MM.1S (cell line): ENCODE measurements at regions not wholly inside any gene's neighbourhood (a gene's known extent, or its start where the extent isn't known, plus 50 kb on each side); places are given as distances from the start of the nearest gene placed in this dataset.

Source experiments
- DNase-seq: peaks from one replicate; pipeline ENCODE4 v3.0.0-alpha.2; 2015
- H2AFZ ChIP-seq: fragments of 300-600 bp; sonication (generic); 2 replicates; pipeline ENCODE4 v1.6.0; 2016; ENCODE audit warnings: antibody characterized with exemption, low read length
- H3F3A ChIP-seq: fragments of 300-600 bp; sonication (generic); 2 replicates; pipeline ENCODE4 v1.6.1; 2016; ENCODE audit warnings: mild to moderate bottlenecking, antibody characterized with exemption, low read length, moderate library complexity, mixed read lengths; ENCODE audit not compliant: insufficient read depth
- H3K27ac ChIP-seq: fragments of 300-600 bp; sonication (generic); 2 replicates; pipeline ENCODE4 v1.5.1; 2016; ENCODE audit warnings: mild to moderate bottlenecking, low read length
- H3K27me3 ChIP-seq: fragments of 300-600 bp; sonication (generic); replicated peaks from 2 replicates; pipeline ENCODE4 v1.6.0; 2016; ENCODE audit warnings: low read length; ENCODE audit not compliant: insufficient read depth
- H3K36me3 ChIP-seq: fragments of 300-600 bp; sonication (generic); replicated peaks from 2 replicates; pipeline ENCODE4 v1.6.1; 2016; ENCODE audit warnings: mild to moderate bottlenecking, low read length, mixed read lengths; ENCODE audit not compliant: insufficient read depth
- H3K4me1 ChIP-seq: fragments of 300-600 bp; sonication (generic); 2 replicates; pipeline ENCODE4 v1.6.1; 2016; ENCODE audit warnings: low read length, mixed read lengths
- H3K4me2 ChIP-seq: fragments of 300-600 bp; sonication (generic); 2 replicates; pipeline ENCODE4 v1.6.0; 2016; ENCODE audit warnings: low read depth, low read length
- H3K4me3 ChIP-seq: fragments of 300-600 bp; sonication (generic); 2 replicates; pipeline ENCODE4 v1.5.1; 2016; ENCODE audit warnings: low read length, mixed read lengths
- H3K79me2 ChIP-seq: fragments of 300-600 bp; sonication (generic); 2 replicates; pipeline ENCODE4 v1.6.1; 2016; ENCODE audit warnings: mixed run types, low read length, mixed read lengths
- H3K9ac ChIP-seq: fragments of 300-600 bp; sonication (generic); 2 replicates; pipeline ENCODE4 v1.6.1; 2016; ENCODE audit warnings: low read length, mixed read lengths
- H3K9me2 ChIP-seq: fragments of 300-600 bp; sonication (generic); replicated peaks from 2 replicates; pipeline ENCODE4 v1.6.1; 2016; ENCODE audit warnings: mild to moderate bottlenecking, low read length, mixed read lengths; ENCODE audit not compliant: insufficient read depth
- H3K9me3 ChIP-seq: fragments of 300-600 bp; sonication (generic); replicated peaks from 2 replicates; pipeline ENCODE4 v1.6.1; 2016; ENCODE audit warnings: mild to moderate bottlenecking, low read length, mixed read lengths; ENCODE audit not compliant: insufficient read depth
- H4K20me1 ChIP-seq: fragments of 300-600 bp; sonication (generic); 2 replicates; pipeline ENCODE4 v1.6.1; 2016; ENCODE audit warnings: mild to moderate bottlenecking, low read length, moderate library complexity, mixed read lengths; ENCODE audit not compliant: insufficient read depth
- CTCF ChIP-seq: fragments of 300-600 bp; sonication (generic); IDR thresholded peaks from 2 replicates; pipeline ENCODE4 v1.5.1; 2016; ENCODE audit warnings: antibody characterized with exemption, low read length, mixed read lengths
- EZH2 ChIP-seq: fragments of 300-600 bp; sonication (generic); optimal IDR thresholded peaks from 2 replicates; pipeline ENCODE3; 2017; ENCODE audit warnings: low read depth, mild to moderate bottlenecking, antibody characterized with exemption, low read length, mixed read lengths
- EZH2phosphoT487 ChIP-seq: fragments of 300-600 bp; sonication (generic); IDR thresholded peaks from 2 replicates; pipeline ENCODE4 v1.6.1; 2018; ENCODE audit warnings: antibody characterized with exemption, low read length

DNA sequence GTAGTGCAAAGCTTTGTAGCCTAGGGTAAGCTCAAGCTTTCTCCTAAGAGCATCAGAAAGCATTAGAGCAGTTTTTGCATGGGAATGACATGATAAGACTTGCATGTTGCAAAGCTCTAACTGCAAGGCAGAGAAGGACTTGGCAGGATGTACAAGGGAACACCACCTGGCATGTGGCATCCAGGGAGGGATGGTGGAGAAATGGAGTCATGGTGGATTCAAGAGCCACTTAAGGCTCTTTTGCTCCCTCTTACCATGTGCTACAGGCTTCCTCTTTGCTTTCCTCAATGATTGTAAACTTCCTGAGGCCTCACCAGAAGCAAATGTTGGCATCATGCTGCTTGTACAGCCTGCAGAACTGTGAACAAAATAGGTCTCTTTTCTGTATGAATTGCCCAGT is 266.0 kb downstream of the GLI2 start:
- Histone ChIP-seq H3K9ac (no peak overlapping the region), H3K36me3 (no peaks in the 10 kb centered on the region), H3K4me1 (no peaks in the 10 kb centered on the region), H4K20me1 (no peaks in the 10 kb centered on the region), H3K9me3 (no peaks in the 10 kb centered on the region), H3K4me3 (no peak overlapping the region), H2AFZ (no peak overlapping the region), H3K27me3 (no peaks in the 10 kb centered on the region), H3K9me2 (no peaks in the 10 kb centered on the region), H3K79me2 (no peaks in the 10 kb centered on the region), H3K4me2 (no peak overlapping the region), H3K27ac (no peak overlapping the region), H3F3A (no peaks in the 10 kb centered on the region)
- TF ChIP-seq CTCF: no peak
- no peak for TF ChIP-seq EZH2phosphoT487
- no peak for TF ChIP-seq EZH2
- DNase-seq: no peak

DNA sequence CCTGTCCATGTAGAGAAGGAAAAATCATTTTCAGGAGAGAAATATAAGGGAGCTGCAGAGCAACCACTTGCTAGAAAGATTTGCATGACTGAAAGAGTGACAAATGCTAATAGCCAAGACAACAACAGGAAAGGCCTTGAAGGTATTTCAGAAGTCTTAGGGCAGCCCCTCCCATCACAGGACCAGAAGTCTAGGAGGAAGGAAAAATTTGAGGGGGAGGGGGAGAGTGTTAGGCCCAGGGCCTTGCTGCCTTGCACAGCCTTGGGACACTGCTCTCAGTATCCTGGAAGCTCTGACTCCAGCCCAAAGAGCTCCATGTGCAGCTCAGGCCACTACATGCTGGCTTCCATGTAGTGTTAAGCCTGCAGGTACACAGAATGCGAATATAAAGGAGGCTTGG is 266.9 kb downstream of the GLI2 start:
- no peak for DNase-seq
- TF ChIP-seq CTCF (no peak), EZH2 (no peak), EZH2phosphoT487 (no peak)
- H3K27ac ChIP-seq: no peak overlapping the region
- H3K79me2 ChIP-seq: no peaks in the 10 kb centered on the region
- no peaks in the 10 kb centered on the region for H3K36me3 ChIP-seq
- no peaks in the 10 kb centered on the region for H3K9me3 ChIP-seq
- no peaks in the 10 kb centered on the region for H3K4me1 ChIP-seq
- H3K9me2 ChIP-seq: no peaks in the 10 kb centered on the region
- no peaks in the 10 kb centered on the region for H4K20me1 ChIP-seq
- H3K4me3 ChIP-seq: no peak overlapping the region
- no peak overlapping the region for H3K4me2 ChIP-seq
- no peaks in the 10 kb centered on the region for H3K27me3 ChIP-seq
- no peak overlapping the region for H3K9ac ChIP-seq
- no peaks in the 10 kb centered on the region for H3F3A ChIP-seq
- H2AFZ ChIP-seq: no peak overlapping the region

- Histone ChIP-seq H3K36me3 (no peaks in the 10 kb centered on the region), H3K4me3 (no peak overlapping the region), H3K4me2 (no peak overlapping the region), H3K9me3 (no peaks in the 10 kb centered on the region), H3F3A (no peaks in the 10 kb centered on the region), H4K20me1 (no peaks in the 10 kb centered on the region), H3K4me1 (no peaks in the 10 kb centered on the region), H3K79me2 (no peaks in the 10 kb centered on the region), H3K9me2 (no peaks in the 10 kb centered on the region), H3K27ac (no peak overlapping the region), H2AFZ (no peak overlapping the region), H3K9ac (no peak overlapping the region), H3K27me3 (no peaks in the 10 kb centered on the region)
- DNase-seq: no peak
- TF ChIP-seq EZH2phosphoT487 (no peak), CTCF (no peak), EZH2 (no peak)
Measured at GRCh38 chr2:121003391-121003790, 267.7 kb downstream of the GLI2 start.
